Type B pancreatic cell (in vitro differentiated cells): ENCODE measurements at regions not wholly inside any gene's neighbourhood (a gene's known extent, or its start where the extent isn't known, plus 50 kb on each side); places are given as distances from the start of the nearest gene placed in this dataset.

Source experiments
- DNase-seq: peaks from one replicate; pipeline ENCODE4 v3.0.0; 2021; ENCODE audit warnings: mixed read lengths; ENCODE audit not compliant: unreplicated experiment; ENCODE audit errors: extremely low spot score
- H3K27ac Mint-ChIP-seq: 2 replicates; pipeline ENCODE4 v1.8.0; 2021; ENCODE audit warnings: mild to moderate bottlenecking, mixed read lengths
- H3K27me3 Mint-ChIP-seq: 2 replicates; pipeline ENCODE4 v1.8.0; 2021; ENCODE audit warnings: mixed read lengths
- H3K36me3 Mint-ChIP-seq: 2 replicates; pipeline ENCODE4 v1.8.0; 2021; ENCODE audit warnings: mixed read lengths
- H3K4me1 Mint-ChIP-seq: one replicate; pipeline ENCODE4 v1.8.0; 2021; ENCODE audit warnings: mixed read lengths; ENCODE audit not compliant: unreplicated experiment
- H3K4me3 Mint-ChIP-seq: 2 replicates; pipeline ENCODE4 v1.8.0; 2021; ENCODE audit warnings: mild to moderate bottlenecking, mixed read lengths
- H3K9me3 Mint-ChIP-seq: 2 replicates; pipeline ENCODE4 v1.8.0; 2021; ENCODE audit warnings: mixed read lengths
- CTCF ChIP-seq: fragments of 200-600 bp; sonication (generic); conservative IDR thresholded peaks from 2 replicates; pipeline ENCODE4 v1.5.0; 2021; ENCODE audit warnings: antibody characterized with exemption, mild to moderate bottlenecking

GRCh38 chr5:134464988-134465815, 53.5 kb upstream of the CDKN2AIPNL start:
- H3K36me3 Mint-ChIP-seq = no peaks in the 10 kb centered on the region
- H3K9me3 Mint-ChIP-seq = no peaks in the 10 kb centered on the region
- H3K4me1 Mint-ChIP-seq = peaks cover 6% of the 10 kb centered on the region
- H3K27me3 Mint-ChIP-seq = peaks cover 10% of the 10 kb centered on the region
- no peak for DNase-seq
- no peak for TF ChIP-seq CTCF
- H3K4me3 Mint-ChIP-seq = peak overlapping the region; percentile 34
- H3K27ac Mint-ChIP-seq = no peak overlapping the region

- no peak for DNase-seq
- no peak for TF ChIP-seq CTCF
- no peaks in the 10 kb centered on the region for H3K36me3 Mint-ChIP-seq
- peaks cover 6% of the 10 kb centered on the region for H3K4me1 Mint-ChIP-seq
- no peaks in the 10 kb centered on the region for H3K9me3 Mint-ChIP-seq
- no peak overlapping the region for H3K27ac Mint-ChIP-seq
- H3K4me3 Mint-ChIP-seq = no peak overlapping the region
- H3K27me3 Mint-ChIP-seq = peaks cover 10% of the 10 kb centered on the region
Measured at GRCh38 chr5:134463991-134464760, 52.5 kb upstream of the CDKN2AIPNL start.

GRCh38 chr5:134463176-134463720, 51.6 kb upstream of the CDKN2AIPNL start:
- TF ChIP-seq CTCF = no peak
- Mint-ChIP-seq H3K27me3 (peaks cover 10% of the 10 kb centered on the region), H3K36me3 (no peaks in the 10 kb centered on the region), H3K9me3 (no peaks in the 10 kb centered on the region), H3K4me3 (no peak overlapping the region), H3K27ac (peak overlapping the region; percentile 41), H3K4me1 (peaks cover 6% of the 10 kb centered on the region)
- DNase-seq = no peak

- Mint-ChIP-seq H3K4me1 (peaks cover 6% of the 10 kb centered on the region), H3K27ac (no peak overlapping the region), H3K9me3 (no peaks in the 10 kb centered on the region), H3K27me3 (peaks cover 10% of the 10 kb centered on the region), H3K36me3 (no peaks in the 10 kb centered on the region), H3K4me3 (no peak overlapping the region)
- no peak for DNase-seq
- TF ChIP-seq CTCF = peak; percentile 29
Measured at GRCh38 chr5:134462761-134463160, 51.1 kb upstream of the CDKN2AIPNL start.

GRCh38 chr5:134462047-134462575, 50.4 kb upstream of the CDKN2AIPNL start:
- no peak for DNase-seq
- no peak for TF ChIP-seq CTCF
- Mint-ChIP-seq H3K27me3 (peaks cover 10% of the 10 kb centered on the region), H3K36me3 (no peaks in the 10 kb centered on the region), H3K9me3 (no peaks in the 10 kb centered on the region), H3K27ac (no peak overlapping the region), H3K4me1 (peaks cover 5% of the 10 kb centered on the region), H3K4me3 (no peak overlapping the region)
